WI38 (cell line): ENCODE measurements at regions not wholly inside any gene's neighbourhood (a gene's known extent, or its start where the extent isn't known, plus 50 kb on each side); places are given as distances from the start of the nearest gene placed in this dataset.

Experiments
- H3K4me3 ChIP-seq: 2 replicates; pipeline ENCODE4 v1.5.1; 2011; ENCODE audit warnings: low read depth, mild to moderate bottlenecking, control low read depth, low read length
- TF ChIP-seq, protein P1 (sequence below): IDR thresholded peaks from 2 replicates; pipeline ENCODE4 v1.5.1; 2012; ENCODE audit warnings: low read depth, mild to moderate bottlenecking, control low read depth, low read length

DNA sequence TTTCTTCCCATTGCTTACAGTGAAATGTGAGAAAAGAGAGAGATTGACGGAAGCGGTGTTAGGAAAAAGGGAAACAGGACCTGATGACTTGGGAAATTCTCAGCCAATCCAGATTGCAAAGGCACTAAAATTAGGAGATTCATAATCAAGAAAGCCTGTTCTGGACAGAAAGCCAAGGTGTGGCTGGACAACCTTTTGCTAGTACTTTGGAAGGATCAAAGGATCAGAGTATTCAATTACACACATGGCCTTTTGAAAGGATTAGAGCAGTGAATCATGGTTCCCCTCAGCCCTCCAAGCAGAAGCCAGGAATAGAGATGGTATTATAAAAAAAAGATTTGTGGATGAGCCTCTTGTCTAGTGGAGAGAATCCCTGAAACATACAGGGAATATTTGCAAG lies 669.8 kb upstream of the ADAMTS5 start:
- TF ChIP-seq, protein P1, sequence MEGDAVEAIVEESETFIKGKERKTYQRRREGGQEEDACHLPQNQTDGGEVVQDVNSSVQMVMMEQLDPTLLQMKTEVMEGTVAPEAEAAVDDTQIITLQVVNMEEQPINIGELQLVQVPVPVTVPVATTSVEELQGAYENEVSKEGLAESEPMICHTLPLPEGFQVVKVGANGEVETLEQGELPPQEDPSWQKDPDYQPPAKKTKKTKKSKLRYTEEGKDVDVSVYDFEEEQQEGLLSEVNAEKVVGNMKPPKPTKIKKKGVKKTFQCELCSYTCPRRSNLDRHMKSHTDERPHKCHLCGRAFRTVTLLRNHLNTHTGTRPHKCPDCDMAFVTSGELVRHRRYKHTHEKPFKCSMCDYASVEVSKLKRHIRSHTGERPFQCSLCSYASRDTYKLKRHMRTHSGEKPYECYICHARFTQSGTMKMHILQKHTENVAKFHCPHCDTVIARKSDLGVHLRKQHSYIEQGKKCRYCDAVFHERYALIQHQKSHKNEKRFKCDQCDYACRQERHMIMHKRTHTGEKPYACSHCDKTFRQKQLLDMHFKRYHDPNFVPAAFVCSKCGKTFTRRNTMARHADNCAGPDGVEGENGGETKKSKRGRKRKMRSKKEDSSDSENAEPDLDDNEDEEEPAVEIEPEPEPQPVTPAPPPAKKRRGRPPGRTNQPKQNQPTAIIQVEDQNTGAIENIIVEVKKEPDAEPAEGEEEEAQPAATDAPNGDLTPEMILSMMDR = no peak
- no peak overlapping the region for H3K4me3 ChIP-seq

DNA sequence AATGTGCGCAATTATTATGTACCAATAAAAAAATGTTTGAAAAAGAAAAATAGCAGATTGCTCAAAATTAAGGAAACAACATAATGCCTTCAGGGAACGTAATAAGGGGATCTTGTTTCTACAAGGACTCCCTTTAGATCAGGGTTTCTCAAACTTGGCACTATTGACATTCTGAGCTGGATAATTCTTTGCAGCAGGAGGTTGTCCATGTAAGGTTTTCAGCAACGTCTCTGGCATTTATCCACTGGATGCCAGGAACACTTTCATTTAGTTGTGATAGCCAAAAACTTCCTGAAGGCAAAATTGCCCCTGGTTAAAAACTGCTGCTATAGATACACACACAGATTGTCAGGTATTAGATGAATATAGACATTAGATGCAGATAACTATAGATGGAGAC lies 666.7 kb upstream of the ADAMTS5 start:
- no peak overlapping the region for H3K4me3 ChIP-seq
- TF ChIP-seq, protein P1 = no peak

DNA sequence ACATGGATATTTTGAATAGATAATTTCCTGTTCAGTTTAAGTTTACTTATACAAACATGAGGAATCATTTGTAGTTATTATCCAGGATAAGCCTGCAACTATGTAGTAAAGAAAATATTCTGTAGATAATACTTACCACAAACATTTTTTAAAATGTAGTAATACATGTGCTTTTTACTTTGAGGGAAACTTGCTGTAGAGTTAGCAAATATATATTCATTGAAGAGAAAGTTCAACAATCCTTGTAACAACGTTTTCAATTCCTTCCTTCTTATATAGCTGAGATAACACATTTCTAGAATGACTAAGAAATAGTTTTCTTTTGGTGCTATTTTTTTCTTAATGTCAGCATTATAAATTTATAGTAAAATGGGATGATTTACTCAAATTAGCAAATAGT lies 664.6 kb upstream of the ADAMTS5 start:
- TF ChIP-seq, protein P1 = no peak
- no peak overlapping the region for H3K4me3 ChIP-seq

DNA sequence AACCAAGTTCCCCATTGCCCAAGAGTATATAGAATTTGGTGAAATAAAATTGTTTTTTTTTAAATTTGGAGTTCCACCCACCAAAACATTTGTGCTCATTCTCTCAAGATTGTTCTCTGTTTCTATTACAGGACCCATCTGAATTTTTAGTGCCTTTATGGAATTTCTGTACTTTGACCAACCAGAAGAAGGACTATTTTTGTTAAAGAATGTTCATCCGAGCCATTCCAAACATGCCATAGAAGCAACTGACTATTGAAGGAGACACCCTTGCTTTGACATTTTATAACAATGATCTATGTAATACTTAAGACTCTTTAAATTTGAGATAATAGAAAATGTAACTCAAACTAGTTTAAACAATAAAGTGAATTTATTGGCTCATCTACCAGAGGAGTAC lies 655.7 kb upstream of the ADAMTS5 start:
- TF ChIP-seq, protein P1 = no peak

DNA sequence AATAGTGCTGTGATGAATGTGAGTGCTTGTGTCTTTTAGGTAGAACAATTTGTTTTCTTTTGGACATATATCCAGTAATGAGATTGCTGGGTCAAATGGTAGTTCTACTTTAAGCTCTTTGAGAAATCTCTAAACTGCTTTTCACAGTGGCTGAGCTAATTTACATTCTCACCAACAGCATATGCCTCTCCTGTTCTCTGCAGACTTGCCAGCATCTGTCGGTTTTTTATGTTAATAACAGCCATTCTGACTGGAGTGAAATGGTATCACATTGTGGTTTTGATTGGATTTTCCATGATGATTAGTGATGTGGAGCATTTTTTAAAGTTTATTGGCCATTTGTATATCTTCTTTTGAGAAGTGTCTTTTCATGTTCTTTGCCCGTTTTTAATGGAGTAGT lies 647.3 kb upstream of the ADAMTS5 start:
- no peak overlapping the region for H3K4me3 ChIP-seq
- TF ChIP-seq, protein P1 = no peak

More for the DNA sequence above, 655.7 kb upstream of the ADAMTS5 start:
- H3K4me3 ChIP-seq = no peak overlapping the region

DNA sequence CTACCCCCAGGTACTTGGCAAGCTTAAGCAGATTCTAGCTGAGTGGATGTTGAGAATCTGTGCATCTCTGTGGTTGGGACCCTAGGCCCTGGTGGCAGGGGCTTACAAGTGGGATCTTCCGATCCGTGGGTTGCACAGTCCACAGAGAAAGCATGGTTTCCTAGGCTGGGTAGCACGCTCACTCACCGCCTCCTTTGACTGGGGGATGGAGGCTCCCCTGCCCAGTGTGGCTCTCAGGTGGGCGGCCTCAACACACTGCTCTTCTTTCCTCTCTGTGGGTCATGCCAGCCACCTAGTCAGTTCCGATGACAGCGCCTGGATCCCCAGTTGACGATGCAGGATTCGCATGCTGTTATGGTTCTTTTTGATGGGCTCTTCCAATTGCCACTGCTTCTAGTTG lies 639.5 kb upstream of the ADAMTS5 start:
- no peak overlapping the region for H3K4me3 ChIP-seq
- TF ChIP-seq, protein P1 = no peak

DNA sequence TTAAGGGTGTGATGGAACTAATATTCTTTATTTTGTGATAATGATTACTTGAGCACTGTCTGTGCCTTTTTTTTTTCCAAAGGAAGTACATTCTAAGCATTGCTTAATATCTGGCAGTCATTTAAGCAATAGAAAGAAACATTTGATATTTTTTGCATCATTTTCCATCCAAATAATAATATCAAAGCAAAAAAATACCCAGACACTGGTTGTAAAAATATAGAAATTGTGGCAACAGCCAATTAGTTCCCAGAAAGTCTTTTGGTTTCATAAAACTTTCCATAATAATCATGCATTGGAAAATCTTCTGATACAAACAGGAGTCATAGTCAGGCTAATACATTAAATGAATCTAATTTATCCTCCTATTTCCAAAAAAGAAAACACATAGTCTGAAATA lies 629.3 kb upstream of the ADAMTS5 start:
- H3K4me3 ChIP-seq = no peak overlapping the region
- TF ChIP-seq, protein P1 = no peak
